Panc1 (cell line): ENCODE measurements at regions not wholly inside any gene's neighbourhood (a gene's known extent, or its start where the extent isn't known, plus 50 kb on each side); places are given as distances from the start of the nearest gene placed in this dataset.

Source experiments
- ATAC-seq: fragments of 200-7000 bp; cut with Tn5 transposase; 2 replicates; pipeline ENCODE4 v1.9.1; 2020; ENCODE audit warnings: mild to moderate bottlenecking, moderate library complexity
- BruUV-seq: library from RNA; stranded (reverse); fragments of 400-500 nt; replicated peaks from 2 replicates; lab custom pipeline; 2021; lab: Mats Ljungman, UMichigan
- CTCF ChIA-PET: fragments of 300-600 bp; sonication (Branson Sonifier 250); formaldehyde crosslinking; loops from one replicate; lab custom pipeline; 2022; ENCODE audit warnings: antibody characterized with exemption; lab: Charles Lee
- POLR2A ChIA-PET: fragments of 300-600 bp; sonication (Branson Sonifier 250); formaldehyde crosslinking; loops from one replicate; lab custom pipeline; 2022; ENCODE audit warnings: antibody characterized with exemption; lab: Charles Lee
- DNase-seq: peaks from one replicate; pipeline ENCODE4 v3.0.0-alpha.2; 2010; ENCODE audit warnings: low read depth, low spot score
- H3K27ac ChIP-seq: 2 replicates; pipeline ENCODE4 v1.5.1; 2011; ENCODE audit warnings: mild to moderate bottlenecking, low read length, inconsistent platforms
- H3K27me3 ChIP-seq: fragments of 200-500 bp; sonication (Bioruptor generic); 2 replicates; pipeline ENCODE4 v1.6.0; 2014; ENCODE audit warnings: low read length, inconsistent platforms; ENCODE audit not compliant: control insufficient read depth, insufficient read depth
- H3K36me3 ChIP-seq: fragments of 200-500 bp; sonication (Bioruptor generic); 2 replicates; pipeline ENCODE4 v1.5.1; 2014; ENCODE audit warnings: inconsistent platforms, mild to moderate bottlenecking, low read length, moderate library complexity; ENCODE audit not compliant: control insufficient read depth, insufficient read depth
- H3K4me1 ChIP-seq: 2 replicates; pipeline ENCODE4 v1.5.1; 2011; ENCODE audit warnings: inconsistent platforms, mild to moderate bottlenecking, low read length, moderate library complexity; ENCODE audit not compliant: control insufficient read depth, insufficient read depth
- H3K4me3 ChIP-seq, 2 experiments: 2 replicates each; pipeline ENCODE4 v1.5.1; 2011 to 2012; ENCODE audit warnings: low read depth in 2 of 2, low read length in 2 of 2, mild to moderate bottlenecking in 2 of 2, inconsistent platforms in 1 of 2, moderate library complexity in 1 of 2
- H3K9me3 ChIP-seq: fragments of 200-500 bp; sonication (Bioruptor generic); 2 replicates; pipeline ENCODE4 v1.5.1; 2014; ENCODE audit warnings: low read depth, mild to moderate bottlenecking, inconsistent platforms, low read length, moderate library complexity; ENCODE audit not compliant: control insufficient read depth, insufficient read depth
- CTCF ChIP-seq: fragments of 450-650 bp; IDR thresholded peaks from 2 replicates; pipeline ENCODE4 v1.5.1; 2017; ENCODE audit warnings: mild to moderate bottlenecking
- POLR2AphosphoS5 ChIP-seq: IDR thresholded peaks from 2 replicates; pipeline ENCODE4 v1.6.1; 2012; ENCODE audit warnings: mild to moderate bottlenecking, low read depth, low read length, moderate library complexity
- REST ChIP-seq, 2 experiments: IDR thresholded peaks; 2 replicates each; pipeline ENCODE4 v1.6.1; 2011 to 2012; ENCODE audit warnings: low read depth in 2 of 2, control low read depth in 1 of 2, low read length in 1 of 2, mild to moderate bottlenecking in 1 of 2, moderate library complexity in 1 of 2; ENCODE audit not compliant: insufficient read depth in 1 of 2
- SIN3A ChIP-seq: IDR thresholded peaks from 2 replicates; pipeline ENCODE4 v1.6.1; 2012; ENCODE audit warnings: low read depth, mild to moderate bottlenecking, low read length, moderate library complexity, borderline replicate concordance; ENCODE audit not compliant: insufficient read depth
- TCF7L2 ChIP-seq: IDR thresholded peaks from 2 replicates; pipeline ENCODE4 v1.6.1; 2011; ENCODE audit warnings: mild to moderate bottlenecking, low read depth, low read length, inconsistent platforms
- in situ Hi-C: cut with HindIII; loops from 2 replicates; pipeline ENCODE4 v1.10.0; 2016; ENCODE audit warnings: low sequenced_read_pairs, low pct_unique_long_range_greater_than_20kb
- intact Hi-C: fragments of 100-400 bp; cut with micrococcal nuclease; formaldehyde crosslinking; loops from one replicate; pipeline ENCODE4 v1.10.0; 2022; ENCODE audit not compliant: unreplicated experiment

- ATAC-seq (no peak), DNase-seq (no peak)
- in situ Hi-C loops, result no loop called here
- H3K27ac ChIP-seq, result no peak overlapping the region
- no TSS peak for BruUV-seq
- ChIA-PET CTCF (no interaction called here), POLR2A (no interaction called here)
- H3K27me3 ChIP-seq, result no peaks in the 10 kb centered on the region
- TF ChIP-seq REST (IDR thresholded peaks at IDR 0.05; ENCODE audit: insufficient read depth in 1 of 2, low read depth in 2 of 2, low read length in 1 of 2) (no peak), CTCF (no peak), SIN3A (no peak), TCF7L2 (no peak), POLR2AphosphoS5 (no peak)
- H3K9me3 ChIP-seq, result no peaks in the 10 kb centered on the region
- no peak overlapping the region for H3K4me3 ChIP-seq
- H3K36me3 ChIP-seq, result no peaks in the 10 kb centered on the region
- intact Hi-C loops, result no loop called here
- no peaks in the 10 kb centered on the region for H3K4me1 ChIP-seq
These were observed 422.3 kb downstream of the PRR16 start for GRCh38 chr5:120886351-120886860.

GRCh38 chr5:120895660-120896059, 431.6 kb downstream of the PRR16 start:
- in situ Hi-C loops, result no loop called here
- H3K27me3 ChIP-seq, result no peaks in the 10 kb centered on the region
- TF ChIP-seq CTCF (no peak), REST (IDR thresholded peaks at IDR 0.05; ENCODE audit: insufficient read depth in 1 of 2, low read depth in 2 of 2, low read length in 1 of 2) (no peak), SIN3A (no peak), POLR2AphosphoS5 (no peak), TCF7L2 (no peak)
- no peak overlapping the region for H3K27ac ChIP-seq
- DNase-seq (no peak), ATAC-seq (no peak)
- ChIA-PET CTCF (no interaction called here), POLR2A (no interaction called here)
- BruUV-seq, result no TSS peak
- no peaks in the 10 kb centered on the region for H3K4me1 ChIP-seq
- no peak overlapping the region for H3K4me3 ChIP-seq
- H3K9me3 ChIP-seq, result no peaks in the 10 kb centered on the region
- intact Hi-C loops, result no loop called here
- H3K36me3 ChIP-seq, result no peaks in the 10 kb centered on the region
